Hippocampal formation (tissue), 2 donors: ENCODE measurements at regions not wholly inside any gene's neighbourhood (a gene's known extent, or its start where the extent isn't known, plus 50 kb on each side); places are given as distances from the start of the nearest gene placed in this dataset.
"Not testable (repeated sequence)": the region's sequence is repeated elsewhere in the genome, so short reads cannot be mapped to it uniquely, and the experiment has no call there.

Experiments
- DNase-seq, 2 donors: peaks; one replicate each; lab custom pipeline; 2025; lab: John Stamatoyannopoulos, UW

DNA sequence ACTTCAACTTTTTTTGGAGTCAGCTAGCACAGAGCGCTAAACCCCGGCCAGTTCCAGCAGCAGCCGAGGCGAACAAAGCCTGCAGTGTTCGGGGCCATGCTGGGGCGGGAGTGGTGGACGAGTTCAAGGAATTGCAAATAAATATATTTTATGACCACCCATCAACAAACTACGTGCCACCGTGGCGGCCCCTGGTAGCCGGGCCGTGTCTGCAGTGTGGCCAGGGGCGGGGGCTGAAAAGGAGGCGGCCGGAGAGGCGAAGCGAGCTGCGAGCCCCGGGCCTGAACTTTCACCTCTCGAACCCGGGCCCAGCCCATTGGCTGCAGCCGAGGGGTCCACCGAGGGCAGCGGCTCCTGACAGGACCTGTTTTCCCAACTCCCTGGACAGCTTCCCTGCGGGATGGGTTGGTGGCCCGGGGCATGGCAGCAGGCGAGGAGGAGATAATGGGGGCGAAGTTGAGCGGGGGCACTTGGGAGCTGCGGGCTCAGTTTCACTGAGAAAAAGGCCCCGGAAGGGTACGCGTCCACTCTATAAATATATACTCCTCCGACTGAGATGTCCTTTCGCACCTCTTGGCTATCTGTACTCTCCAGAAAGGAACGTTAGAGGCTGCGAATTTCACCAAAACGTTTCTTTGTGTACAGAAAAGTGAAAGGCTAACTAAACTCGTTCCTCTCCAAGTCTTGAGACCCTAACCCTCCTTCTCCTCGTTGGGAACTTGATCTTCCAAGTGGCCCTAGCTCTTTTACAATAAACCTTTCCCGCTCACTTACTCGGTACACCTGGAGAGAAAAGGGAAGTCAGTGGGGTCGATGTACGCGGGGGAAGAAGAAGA, 164.6 kb upstream of the PPP1R3A start:
- DNase-seq = no peak

DNA sequence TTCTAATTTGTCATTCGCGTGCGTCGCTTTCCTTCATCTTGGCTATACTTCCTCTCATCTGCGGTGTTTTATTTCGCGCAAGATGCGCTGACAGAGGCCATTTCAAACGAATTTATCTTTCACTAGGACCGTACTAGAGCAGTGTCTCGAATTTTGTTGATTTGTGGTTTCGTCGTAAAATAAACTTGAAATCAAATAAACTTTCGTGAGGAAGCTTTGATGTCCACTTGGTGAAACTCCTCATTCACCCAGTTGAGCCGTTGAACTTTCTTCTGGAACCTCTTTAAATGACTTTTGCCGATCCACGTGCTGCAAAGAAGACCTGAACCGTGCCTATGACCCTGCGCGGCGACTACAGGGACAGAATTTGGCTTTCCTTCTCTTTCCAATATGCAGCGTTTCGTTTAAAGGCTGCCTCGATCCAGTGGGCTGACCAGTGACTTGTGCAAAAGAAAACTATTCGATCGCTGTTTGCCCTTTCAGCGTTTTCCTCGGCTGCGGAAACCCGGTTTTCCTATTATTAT, 163.9 kb upstream of the PPP1R3A start:
- no peak for DNase-seq

DNA sequence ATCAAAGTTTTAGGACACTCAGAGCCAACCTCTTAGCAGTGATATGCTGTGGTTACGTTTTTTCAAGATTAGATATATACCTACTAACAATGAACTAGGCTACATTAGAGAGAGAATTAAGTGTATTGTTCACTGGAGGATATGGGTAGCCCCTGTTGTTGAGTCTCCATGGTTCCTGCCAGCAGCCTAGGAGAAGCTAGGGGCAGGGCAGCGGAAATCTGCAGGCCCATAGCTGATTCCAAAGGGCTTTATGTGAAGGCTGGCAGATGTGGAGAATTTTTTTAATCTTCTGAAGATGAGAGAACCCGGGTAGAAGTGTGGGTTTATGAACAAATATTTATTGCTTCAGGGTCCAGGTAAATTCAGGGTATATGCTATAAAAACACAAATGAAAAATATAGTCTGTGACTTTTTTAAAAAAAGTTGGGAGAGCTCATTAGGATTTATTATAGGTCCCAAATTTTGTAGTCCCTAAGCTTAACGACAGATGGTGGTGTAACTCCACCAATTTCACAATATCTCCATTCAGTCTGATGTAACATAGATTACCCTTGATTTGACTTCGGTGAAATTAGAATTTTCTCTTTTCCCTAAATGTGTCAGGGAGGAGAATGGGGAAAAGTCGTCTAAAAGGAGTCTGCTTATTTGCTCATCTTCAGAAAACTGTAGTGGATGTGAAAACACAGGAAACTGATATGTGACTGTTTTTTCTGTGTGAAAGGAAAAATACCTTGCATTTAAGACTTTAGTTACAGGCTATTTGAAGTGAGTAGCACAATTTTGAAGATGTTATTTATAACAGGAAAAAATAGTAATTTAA, 163.0 kb upstream of the PPP1R3A start:
- DNase-seq = peak in 1 of 2 donors; percentile 78

DNA sequence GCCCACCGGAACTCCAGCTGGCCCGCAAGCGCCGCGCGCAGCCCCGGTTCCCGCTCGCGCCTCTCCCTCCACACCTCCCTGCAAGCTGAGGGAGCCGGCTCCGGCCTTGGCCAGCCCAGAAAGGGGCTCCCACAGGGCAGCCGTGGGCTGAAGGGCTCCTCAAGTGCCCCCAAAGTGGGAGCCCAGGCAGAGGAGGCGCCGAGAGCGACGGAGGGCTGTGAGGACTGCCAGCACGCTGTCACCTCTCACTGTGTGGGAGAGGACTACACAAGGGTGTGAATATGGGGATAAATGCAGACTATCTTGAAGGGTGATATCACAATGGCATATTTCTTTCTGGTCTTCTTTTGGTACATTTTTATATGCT, 158.3 kb upstream of the PPP1R3A start:
- not testable (repeated sequence) for DNase-seq

DNA sequence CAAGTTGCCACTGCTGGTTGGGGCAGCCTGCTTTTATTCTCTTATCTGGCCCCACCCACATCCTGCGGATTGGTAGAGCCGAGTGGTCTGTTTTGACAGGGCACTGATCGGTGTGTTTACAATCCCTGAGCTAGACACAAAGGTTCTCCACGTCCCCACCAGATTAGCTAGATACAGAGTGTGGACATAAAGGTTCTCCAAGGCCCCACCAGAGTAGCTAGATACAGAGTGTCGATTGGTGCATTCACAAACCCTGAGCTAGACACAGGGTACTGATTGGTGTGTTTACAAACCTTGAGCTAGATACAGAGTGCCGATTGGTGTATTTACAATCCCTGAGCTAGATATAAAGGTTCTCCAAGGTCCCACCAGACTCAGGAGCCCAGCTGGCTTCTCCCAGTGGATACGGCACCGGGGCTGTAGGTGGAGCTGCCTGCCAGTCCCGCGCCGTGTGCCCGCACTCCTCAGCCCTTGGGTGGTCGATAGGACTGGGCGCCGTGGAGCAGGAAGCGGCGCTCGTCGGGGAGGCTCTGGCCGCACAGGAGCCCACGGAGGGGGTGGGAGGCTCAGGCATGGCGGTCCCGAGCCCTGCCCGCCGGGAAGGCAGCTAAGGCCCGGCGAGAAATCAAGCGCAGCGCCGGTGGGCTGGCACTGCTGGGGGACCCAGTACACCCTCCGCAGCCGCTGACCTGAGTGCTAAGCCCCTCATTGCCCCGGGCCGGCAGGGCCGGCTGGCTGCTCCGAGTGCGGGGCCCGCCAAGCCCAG, 157.8 kb upstream of the PPP1R3A start:
- not testable (repeated sequence) for DNase-seq

DNA sequence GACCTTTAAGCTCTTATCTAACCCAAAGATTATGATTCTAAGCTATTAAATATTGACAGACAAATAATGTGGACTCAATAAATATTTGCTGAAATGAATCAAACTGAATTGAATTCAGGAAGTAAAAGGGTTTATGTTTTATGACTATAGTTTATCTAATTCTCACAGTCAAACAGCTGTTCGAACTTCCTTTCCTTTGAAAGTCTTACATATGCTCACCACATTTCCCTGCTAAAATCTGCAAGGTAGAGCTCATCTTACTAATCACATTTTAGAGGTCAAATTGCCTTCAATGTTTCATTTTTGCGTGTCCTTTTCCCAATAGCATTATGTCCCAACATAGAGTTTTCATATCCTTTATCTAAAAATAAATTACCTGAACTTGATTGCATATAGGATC, 154.9 kb upstream of the PPP1R3A start:
- DNase-seq = no peak

DNA sequence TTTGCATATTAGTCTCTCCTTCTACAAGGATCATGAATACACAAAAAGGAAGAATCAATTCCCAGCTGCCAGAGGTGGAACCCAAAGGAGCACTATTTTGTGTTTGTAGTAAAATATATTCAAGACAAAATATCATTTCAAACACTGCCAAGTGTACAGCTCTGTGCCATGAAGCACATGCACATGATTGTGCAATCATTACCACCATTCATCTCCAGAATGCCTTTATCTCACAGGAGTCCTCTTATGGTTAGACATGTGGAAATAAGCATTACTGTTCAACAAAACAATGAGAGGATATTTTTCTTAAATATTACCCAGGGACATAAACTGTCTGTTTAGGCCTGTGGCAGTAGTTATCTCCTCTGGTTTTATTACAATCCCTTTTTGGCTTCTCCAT, 151.4 kb upstream of the PPP1R3A start:
- no peak for DNase-seq

DNA sequence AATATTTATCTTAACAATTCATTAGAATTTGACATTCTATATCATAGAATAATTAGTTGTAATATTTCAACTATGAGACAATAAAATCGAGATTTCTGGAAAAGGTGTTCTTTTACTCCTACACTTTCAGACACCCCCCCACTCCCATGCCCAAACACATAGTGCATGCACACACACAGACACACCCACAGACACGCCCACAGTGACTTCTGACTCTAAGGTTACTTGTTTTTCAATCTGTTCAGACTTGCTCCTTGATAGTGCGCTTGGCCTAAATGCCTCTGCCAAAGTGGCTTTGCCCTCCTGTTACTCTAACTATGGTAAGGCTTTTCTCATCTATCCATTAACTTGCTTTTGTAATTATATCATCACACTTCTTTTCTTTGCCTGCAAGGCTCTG, 144.0 kb upstream of the PPP1R3A start:
- DNase-seq = no peak

DNA sequence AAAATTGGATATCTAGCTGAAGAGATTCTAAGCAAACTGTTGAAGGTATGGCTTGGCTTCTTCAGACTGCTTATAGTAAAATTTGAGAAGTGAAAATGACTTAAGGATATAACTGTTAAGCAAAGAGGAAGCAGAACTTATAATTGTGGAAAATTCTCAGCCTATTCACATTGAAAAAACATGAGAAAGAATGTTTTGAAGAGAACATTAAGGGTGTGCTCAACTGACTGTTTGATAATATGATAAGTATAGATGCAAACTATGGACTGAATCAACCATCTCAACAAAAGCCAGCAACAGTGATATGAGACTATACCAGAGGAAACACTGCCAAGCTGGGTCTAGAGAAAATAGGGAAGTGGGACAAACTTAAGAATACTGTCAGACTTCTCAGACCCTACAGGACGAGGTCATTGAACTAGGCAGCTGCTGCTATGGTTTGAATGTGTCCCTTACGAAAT, 133.1 kb upstream of the PPP1R3A start:
- DNase-seq = peak in 1 of 2 donors; percentile 8

DNA sequence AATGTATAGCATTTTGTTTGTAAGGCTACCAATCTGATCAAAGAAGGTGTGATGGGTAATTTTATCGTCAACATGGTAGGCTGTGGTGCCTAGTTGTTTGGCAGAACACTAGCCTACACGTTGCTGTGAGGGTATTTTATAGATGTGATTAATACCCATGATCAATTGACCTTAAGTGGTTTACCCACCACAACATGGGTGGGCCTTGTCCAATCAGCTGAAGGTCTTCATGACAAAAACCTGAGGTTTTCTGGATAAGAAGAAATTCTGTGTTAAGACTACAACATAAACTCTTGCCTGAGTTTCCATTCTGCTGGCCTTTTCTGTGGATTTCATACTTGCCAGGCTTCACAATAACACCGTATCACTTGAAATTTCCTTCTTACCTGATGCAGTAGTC, 131.8 kb upstream of the PPP1R3A start:
- DNase-seq = no peak

DNA sequence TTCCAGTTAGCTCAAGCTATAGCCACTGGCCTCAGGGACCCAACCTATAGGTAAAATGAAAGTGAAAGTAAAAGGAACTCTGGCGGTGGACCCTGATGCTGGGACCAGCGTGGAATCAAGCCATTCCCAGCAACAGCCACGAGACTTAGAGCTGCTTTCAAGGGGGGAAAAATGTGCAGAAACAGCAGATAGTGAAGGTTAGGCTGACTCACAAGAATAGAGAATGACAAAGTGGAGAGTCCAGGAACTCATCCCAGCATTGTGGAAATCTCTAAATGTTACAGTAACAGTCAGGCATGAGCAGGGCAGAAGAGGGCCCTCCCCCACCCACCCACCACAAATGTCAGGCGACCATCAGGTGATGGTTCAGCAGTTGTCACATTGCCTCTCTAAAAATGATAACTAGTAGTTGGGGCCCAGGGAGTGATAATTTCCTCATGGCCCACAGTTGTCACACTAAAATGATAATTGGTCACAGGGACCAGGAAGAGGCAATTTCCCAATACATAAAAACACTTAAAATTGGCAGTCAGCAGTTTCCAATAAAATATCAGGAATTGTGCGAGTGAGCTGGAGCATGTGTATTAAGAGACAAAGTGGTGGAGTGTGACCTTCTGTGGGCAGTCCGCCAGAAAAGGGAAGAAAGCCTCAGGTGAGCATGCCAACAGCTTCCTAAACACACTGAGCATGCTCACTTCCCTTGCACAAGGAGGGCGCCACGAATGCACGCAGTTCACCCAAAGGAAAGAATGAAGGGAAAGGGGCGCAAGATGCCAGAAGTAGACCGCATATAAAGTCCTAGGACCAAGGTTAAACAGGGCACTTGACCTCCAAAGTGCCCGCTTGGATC, 129.8 kb upstream of the PPP1R3A start:
- DNase-seq = no peak

DNA sequence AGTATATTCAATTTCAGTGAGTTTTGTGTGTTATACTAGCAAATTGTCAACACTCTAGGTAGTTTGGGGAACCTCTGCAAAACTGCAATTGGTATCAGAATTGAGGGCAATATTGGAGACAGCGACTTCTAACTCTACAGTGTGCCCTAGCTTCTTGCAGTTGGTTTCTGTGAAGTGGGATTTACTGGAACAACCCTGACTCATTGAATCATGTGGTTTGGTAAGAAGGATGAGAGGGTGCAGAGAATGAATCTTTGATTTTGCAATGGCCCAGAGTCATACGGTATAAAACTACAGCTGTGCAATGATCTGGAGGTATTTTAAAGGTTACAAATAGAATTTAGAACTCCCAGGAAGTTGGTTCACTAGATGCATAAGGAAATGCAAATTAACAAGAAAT, 129.1 kb upstream of the PPP1R3A start:
- no peak for DNase-seq

DNA sequence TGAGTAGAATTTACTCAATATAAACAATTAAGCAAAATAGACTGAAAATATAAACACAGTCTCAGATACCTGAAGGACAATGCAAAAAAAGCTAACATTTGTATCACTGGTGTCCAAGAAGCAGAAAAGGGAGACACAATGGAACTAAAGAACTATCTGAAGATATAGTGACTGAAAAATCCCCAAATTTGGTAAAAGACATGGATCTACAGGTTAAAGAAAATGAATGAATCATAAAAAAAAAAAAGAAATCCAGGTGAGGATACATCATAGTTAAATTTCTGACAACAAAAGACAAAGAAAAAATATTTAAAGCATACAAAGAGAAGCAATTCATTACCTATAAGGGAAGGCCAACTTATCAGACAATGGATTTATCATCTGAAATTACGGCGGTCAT, 114.7 kb upstream of the PPP1R3A start:
- no peak for DNase-seq

DNA sequence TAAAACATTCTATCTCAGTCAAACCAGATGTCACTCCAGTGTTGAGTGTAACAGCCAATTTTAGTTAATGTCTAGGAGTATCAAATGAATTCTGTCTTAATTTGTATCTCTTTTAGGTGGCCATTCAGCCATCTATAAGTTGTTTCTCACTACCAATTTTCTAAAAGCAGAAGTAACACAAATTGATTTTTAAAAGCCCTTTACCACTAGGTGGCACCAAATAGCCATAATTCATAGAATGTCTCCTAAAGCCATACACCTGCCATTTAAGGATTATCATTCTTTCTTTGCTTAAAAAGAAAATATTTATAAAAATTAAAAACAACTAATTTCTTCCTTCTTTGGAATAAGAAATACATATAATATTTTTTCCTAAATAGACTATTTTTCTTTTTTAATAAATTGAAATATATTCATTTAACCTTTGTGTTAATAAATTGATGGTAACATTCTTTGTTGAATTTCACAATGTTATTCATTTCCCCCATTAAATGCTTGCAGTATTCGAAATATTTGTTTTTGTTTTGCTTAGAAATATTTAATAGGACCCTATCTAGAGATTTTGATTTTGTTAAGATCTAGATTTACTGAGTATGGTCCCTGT, 107.8 kb upstream of the PPP1R3A start:
- peak in 1 of 2 donors; percentile 59 for DNase-seq

DNA sequence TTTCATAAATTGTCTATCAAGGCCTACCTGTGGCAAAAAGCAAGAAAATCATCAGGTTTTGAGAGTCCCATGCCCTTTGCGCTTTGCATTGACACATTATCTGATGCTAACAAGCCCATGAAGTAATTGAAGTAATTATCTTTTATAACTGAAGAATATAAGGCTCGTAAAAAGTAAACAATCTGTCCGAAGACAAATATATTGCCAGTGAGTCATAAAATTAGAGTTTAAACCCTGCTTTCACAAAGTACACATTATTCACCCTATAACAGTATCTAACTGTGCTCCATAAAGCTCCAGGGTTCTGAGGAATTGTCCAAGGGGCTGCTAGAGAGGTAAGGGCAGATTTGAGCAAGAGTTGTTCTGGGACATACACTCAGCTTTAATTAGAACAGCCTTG, 102.3 kb upstream of the PPP1R3A start:
- DNase-seq = no peak

DNA sequence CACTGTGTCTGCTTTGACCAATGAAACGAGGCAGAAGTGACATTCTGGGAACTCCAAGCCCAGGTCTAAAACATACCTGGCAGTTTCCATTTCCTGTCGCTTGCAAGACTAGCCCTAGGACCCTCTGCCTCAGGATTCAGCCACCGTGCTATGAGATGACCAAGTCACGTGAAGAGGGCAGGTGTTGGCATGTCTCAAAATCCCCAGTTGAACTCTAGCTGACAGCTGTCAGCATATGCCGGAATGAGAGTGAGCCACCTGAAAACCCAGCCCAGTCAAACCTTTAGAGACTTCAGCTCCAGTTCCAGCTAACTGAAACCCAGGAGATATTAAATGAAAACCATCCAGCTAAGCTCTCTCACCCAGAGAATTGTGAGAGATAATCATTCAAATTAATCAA, 89.9 kb upstream of the PPP1R3A start:
- DNase-seq = no peak

DNA sequence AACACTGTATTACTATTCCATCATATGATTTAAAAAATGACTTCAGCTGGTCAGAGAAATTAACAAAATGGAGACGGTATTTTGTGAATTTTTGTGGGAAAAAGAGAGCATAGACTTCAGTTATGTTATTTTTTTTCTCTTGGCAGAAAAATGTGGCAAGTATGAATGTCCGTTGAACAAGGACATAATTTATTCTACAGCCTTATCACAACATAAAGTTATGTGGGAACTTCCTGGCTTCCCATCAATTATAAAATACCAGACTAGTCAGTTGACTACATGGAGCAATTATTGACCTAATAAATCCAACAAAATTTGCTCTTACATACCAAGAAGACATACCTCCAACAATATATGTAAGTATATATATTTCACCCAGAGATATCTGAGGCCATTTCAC, 88.6 kb upstream of the PPP1R3A start:
- no peak for DNase-seq

DNA sequence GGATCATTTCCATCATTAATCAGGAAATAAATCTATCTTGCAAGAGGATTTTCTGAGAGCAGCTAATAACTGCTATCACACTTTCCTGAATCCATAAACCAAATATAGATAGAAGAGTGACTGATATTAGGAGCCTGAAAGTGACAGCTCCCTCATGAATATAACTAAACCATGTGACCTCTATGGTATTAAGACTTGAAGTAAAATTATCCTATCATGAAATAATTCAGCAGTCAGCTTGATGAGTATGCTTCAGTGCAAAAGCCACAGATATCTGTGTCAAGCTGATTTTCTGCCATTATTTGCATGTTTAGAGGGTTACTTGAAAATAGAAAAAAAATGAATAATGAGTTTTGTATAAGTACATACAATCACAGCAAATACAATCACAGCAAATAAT, 80.1 kb upstream of the PPP1R3A start:
- no peak for DNase-seq

DNA sequence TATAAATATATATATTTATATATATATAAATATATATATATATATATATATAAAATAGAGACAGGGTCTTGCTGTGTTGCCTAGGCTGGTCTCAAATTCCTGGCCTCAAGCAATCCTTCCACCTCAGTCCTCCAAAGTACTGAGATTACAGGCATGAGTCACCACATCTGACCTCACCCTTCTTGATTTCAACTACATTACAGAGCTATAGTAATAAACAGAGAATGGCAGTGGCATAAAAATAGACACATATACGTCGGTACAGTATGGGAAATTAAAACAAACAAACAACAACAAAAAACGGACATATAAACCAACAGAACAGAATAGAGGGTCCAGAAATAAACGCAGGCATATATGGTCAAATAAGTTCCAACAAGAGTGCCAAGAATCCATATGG, 77.6 kb upstream of the PPP1R3A start:
- DNase-seq = no peak

DNA sequence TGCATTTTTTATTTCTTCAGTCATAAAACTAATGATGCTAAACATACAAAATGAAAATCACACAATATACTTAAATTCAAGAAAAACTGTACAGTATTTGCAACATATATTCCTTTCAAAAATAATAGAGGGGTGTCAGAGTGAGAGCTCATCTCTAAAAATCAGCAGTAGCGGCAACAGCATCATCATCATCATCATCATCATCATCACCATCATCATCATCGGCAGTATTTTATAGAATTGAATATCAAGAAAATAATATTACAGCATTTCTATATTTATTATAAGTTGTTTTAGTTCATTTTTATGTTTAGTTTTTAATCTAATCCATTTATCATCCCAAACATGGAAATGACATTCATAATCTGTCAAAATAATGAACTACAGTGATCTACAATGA, 67.4 kb upstream of the PPP1R3A start:
- no peak for DNase-seq

DNA sequence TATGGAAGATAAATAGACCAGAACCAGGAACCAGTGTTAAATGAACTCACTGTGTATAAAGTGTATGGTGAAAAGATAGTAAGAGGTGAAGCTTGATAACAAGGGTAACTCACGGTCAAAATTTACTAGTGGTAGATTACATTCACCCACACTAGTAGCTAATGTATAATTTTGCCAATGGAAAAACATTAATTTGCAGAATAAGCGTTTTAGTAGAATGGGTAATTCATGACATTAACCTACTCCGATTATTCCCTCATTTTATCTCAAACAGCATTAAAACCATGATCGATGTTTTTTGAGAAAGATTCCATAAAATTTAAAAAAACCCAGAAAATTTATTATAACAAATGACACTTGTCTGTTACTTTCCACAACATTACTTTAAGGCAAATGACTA, 57.7 kb upstream of the PPP1R3A start:
- no peak for DNase-seq
